Calu3 (cell line): ENCODE measurements at regions not wholly inside any gene's neighbourhood (a gene's known extent, or its start where the extent isn't known, plus 50 kb on each side); places are given as distances from the start of the nearest gene placed in this dataset.

Source experiments
- BruUV-seq: library from RNA; stranded (reverse); fragments of 400-500 nt; replicated peaks from 2 replicates; lab custom pipeline; 2021; lab: Mats Ljungman, UMichigan
- CTCF ChIA-PET: fragments of 300-600 bp; sonication (Branson Sonifier 250); formaldehyde crosslinking; loops from one replicate; lab custom pipeline; 2022; ENCODE audit warnings: antibody characterized with exemption; lab: Charles Lee
- DNase-seq: peaks from one replicate; pipeline ENCODE4 v3.0.0; 2022
- H3K27ac Mint-ChIP-seq: one replicate; pipeline ENCODE4 v1.8.0; 2022; ENCODE audit warnings: mixed read lengths; ENCODE audit not compliant: unreplicated experiment
- H3K27me3 Mint-ChIP-seq: one replicate; pipeline ENCODE4 v1.8.0; 2022; ENCODE audit warnings: mixed read lengths; ENCODE audit not compliant: unreplicated experiment
- H3K36me3 Mint-ChIP-seq: one replicate; pipeline ENCODE4 v1.8.0; 2022; ENCODE audit warnings: mild to moderate bottlenecking, moderate library complexity, mixed read lengths; ENCODE audit not compliant: insufficient read depth, unreplicated experiment
- H3K4me1 Mint-ChIP-seq: one replicate; pipeline ENCODE4 v1.8.0; 2022; ENCODE audit warnings: mild to moderate bottlenecking, low read depth, mixed read lengths; ENCODE audit not compliant: unreplicated experiment
- H3K4me3 Mint-ChIP-seq: one replicate; pipeline ENCODE4 v1.8.0; 2022; ENCODE audit warnings: mild to moderate bottlenecking, low read depth, moderate library complexity, mixed read lengths; ENCODE audit not compliant: unreplicated experiment
- H3K9me3 Mint-ChIP-seq: one replicate; pipeline ENCODE4 v1.8.0; 2022; ENCODE audit warnings: low read depth, mixed read lengths; ENCODE audit not compliant: unreplicated experiment
- intact Hi-C: fragments of 100-400 bp; cut with micrococcal nuclease; formaldehyde crosslinking; loops from one replicate; pipeline ENCODE4 v1.10.0; 2022; ENCODE audit not compliant: unreplicated experiment
- TF ChIP-seq, protein P1 (sequence below): fragments of 200-600 bp; IDR thresholded peaks from one replicate; pipeline ENCODE4 v1.8.0; 2022; ENCODE audit warnings: antibody characterized with exemption; ENCODE audit not compliant: unreplicated experiment

DNA sequence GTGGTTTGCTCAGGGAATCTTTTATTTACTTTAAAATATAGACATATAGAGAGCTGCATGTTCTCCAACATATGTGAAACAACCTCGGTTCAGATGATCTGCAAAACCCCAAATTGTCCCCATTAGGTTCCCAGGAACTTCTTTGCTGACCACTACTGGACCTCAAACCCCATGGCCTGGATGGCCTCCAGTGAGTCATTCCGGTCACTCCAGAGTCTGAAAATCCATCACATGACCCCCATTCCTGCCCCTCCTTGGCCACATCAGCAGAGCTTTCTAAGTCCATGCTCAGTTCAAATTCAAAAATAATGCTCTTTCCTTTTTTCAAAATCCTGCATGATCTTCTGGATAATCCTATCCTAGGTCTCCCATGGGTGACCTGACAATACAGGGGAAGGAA is 271.0 kb downstream of the TNS1 start:
- peaks cover 58% of the 10 kb centered on the region for H3K27me3 Mint-ChIP-seq
- no peak overlapping the region for H3K4me3 Mint-ChIP-seq
- TF ChIP-seq, protein P1, sequence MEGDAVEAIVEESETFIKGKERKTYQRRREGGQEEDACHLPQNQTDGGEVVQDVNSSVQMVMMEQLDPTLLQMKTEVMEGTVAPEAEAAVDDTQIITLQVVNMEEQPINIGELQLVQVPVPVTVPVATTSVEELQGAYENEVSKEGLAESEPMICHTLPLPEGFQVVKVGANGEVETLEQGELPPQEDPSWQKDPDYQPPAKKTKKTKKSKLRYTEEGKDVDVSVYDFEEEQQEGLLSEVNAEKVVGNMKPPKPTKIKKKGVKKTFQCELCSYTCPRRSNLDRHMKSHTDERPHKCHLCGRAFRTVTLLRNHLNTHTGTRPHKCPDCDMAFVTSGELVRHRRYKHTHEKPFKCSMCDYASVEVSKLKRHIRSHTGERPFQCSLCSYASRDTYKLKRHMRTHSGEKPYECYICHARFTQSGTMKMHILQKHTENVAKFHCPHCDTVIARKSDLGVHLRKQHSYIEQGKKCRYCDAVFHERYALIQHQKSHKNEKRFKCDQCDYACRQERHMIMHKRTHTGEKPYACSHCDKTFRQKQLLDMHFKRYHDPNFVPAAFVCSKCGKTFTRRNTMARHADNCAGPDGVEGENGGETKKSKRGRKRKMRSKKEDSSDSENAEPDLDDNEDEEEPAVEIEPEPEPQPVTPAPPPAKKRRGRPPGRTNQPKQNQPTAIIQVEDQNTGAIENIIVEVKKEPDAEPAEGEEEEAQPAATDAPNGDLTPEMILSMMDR, result no peak
- no peak overlapping the region for H3K27ac Mint-ChIP-seq
- CTCF ChIA-PET, result interaction anchor here (1.1 kb wide), 1 partner anchor 40 kb away, joined by 3 read pairs; no protein-coding TSS in a partner anchor
- intact Hi-C loops, result no loop called here
- no peaks in the 10 kb centered on the region for H3K4me1 Mint-ChIP-seq
- DNase-seq, result no peak
- no TSS peak for BruUV-seq
- H3K9me3 Mint-ChIP-seq, result peaks cover 2% of the 10 kb centered on the region
- H3K36me3 Mint-ChIP-seq, result no peaks in the 10 kb centered on the region

GRCh38 chr2:217729421-217730053 is 273.3 kb downstream of the TNS1 start:
- H3K27me3 Mint-ChIP-seq, result peaks cover 42% of the 10 kb centered on the region
- intact Hi-C loops, result no loop called here
- peaks cover 2% of the 10 kb centered on the region for H3K9me3 Mint-ChIP-seq
- CTCF ChIA-PET, result interaction anchor here (0.7 to 1.0 kb wide), 2 partner anchors 16 to 960 kb away, joined by 3 to 6 read pairs; no protein-coding TSS in a partner anchor
- H3K36me3 Mint-ChIP-seq, result no peaks in the 10 kb centered on the region
- TF ChIP-seq, protein P1, result no peak
- H3K4me1 Mint-ChIP-seq, result no peaks in the 10 kb centered on the region
- H3K4me3 Mint-ChIP-seq, result no peak overlapping the region
- no peak overlapping the region for H3K27ac Mint-ChIP-seq
- no TSS peak for BruUV-seq
- DNase-seq, result no peak

DNA sequence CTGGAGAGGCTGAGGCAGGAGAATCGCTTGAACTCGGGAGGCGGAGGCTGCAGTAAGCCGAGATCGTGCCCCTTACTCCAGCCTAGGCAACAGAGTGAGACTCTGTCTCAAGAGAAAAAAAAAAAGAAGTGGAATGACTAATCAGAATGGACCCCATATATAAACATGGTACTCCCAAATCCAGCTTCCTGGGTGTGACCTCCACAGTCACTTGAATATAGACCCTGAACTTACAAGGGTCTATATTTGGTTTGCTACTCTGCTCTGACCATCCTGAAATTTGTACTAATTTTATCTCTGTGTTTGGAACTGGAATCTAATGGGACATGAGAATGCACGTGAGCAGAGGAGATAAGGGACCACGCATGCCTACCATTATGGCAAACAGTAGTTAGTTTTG is 275.0 kb downstream of the TNS1 start:
- no peak overlapping the region for H3K27ac Mint-ChIP-seq
- no peaks in the 10 kb centered on the region for H3K4me1 Mint-ChIP-seq
- no peaks in the 10 kb centered on the region for H3K36me3 Mint-ChIP-seq
- CTCF ChIA-PET, result no interaction called here
- intact Hi-C loops, result no loop called here
- TF ChIP-seq, protein P1, result no peak
- DNase-seq, result no peak
- peaks cover 2% of the 10 kb centered on the region for H3K9me3 Mint-ChIP-seq
- H3K27me3 Mint-ChIP-seq, result peaks cover 25% of the 10 kb centered on the region
- no peak overlapping the region for H3K4me3 Mint-ChIP-seq
- BruUV-seq, result no TSS peak

DNA sequence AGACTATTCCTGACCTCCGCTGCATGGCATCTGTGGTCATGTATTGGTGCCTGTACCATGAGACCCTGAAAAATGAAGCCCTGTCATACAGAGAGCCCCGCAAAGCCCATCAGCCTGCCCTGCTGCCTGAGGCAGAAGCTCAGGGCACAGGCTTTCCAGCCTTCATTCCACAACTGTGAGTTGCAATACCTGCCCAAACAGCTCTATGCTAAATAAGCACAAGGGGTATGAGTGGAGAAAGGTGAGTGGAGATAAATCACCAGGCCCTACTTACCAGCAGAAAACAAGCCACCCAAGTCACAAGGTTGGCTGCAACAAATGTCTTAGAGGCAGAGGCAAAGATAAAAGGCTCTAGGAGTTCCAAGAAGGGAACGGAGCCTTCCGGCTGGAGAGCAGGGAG is 277.4 kb downstream of the TNS1 start:
- CTCF ChIA-PET, result interaction anchor here (1.0 kb wide), 1 partner anchor 218 kb away, joined by 5 read pairs; no protein-coding TSS in a partner anchor
- TF ChIP-seq, protein P1, result no peak
- no peak overlapping the region for H3K4me3 Mint-ChIP-seq

More for the DNA sequence above, 277.4 kb downstream of the TNS1 start:
- no TSS peak for BruUV-seq
- peaks cover 4% of the 10 kb centered on the region for H3K27me3 Mint-ChIP-seq
- H3K4me1 Mint-ChIP-seq, result no peaks in the 10 kb centered on the region
- H3K9me3 Mint-ChIP-seq, result no peaks in the 10 kb centered on the region
- DNase-seq, result no peak
- H3K27ac Mint-ChIP-seq, result no peak overlapping the region
- intact Hi-C loops, result no loop called here
- H3K36me3 Mint-ChIP-seq, result no peaks in the 10 kb centered on the region
